Body of pancreas (tissue), 4 donors: ENCODE measurements at regions not wholly inside any gene's neighbourhood (a gene's known extent, or its start where the extent isn't known, plus 50 kb on each side); places are given as distances from the start of the nearest gene placed in this dataset.

Source experiments
- ATAC-seq: fragments of 150-250 bp; one replicate; pipeline ENCODE4 v1.9.1; 2016
- DNase-seq, 4 donors: peaks; one replicate each; pipeline ENCODE4 v3.0.0-alpha.2; 2019
- H3K27ac ChIP-seq, 4 donors: fragments of 200-600 bp; sonication (generic); 1 replicate in 3 of 4; 2 replicates in 1 of 4; pipeline versions ENCODE4 v1.5.1 to v1.6.1; 2016 to 2019; ENCODE audit warnings: mild to moderate bottlenecking in 1 of 4, mixed read lengths in 1 of 4, moderate library complexity in 1 of 4
- H3K27me3 ChIP-seq, 2 donors: fragments of 200-600 bp; sonication (generic); one replicate each; pipeline ENCODE4 v1.6.0; 2016; ENCODE audit warnings: mild to moderate bottlenecking in 1 of 2
- H3K36me3 ChIP-seq, 2 donors: fragments of 200-600 bp; sonication (generic); replicated peaks in 1 of 2; 2 replicates each; pipeline ENCODE4 v1.5.1; 2016; ENCODE audit warnings: low read depth in 2 of 2; ENCODE audit not compliant: insufficient read depth in 1 of 2
- H3K4me1 ChIP-seq: fragments of 200-600 bp; sonication (generic); one replicate; pipeline ENCODE4 v1.6.0; 2016
- H3K4me3 ChIP-seq, 2 donors: fragments of 200-600 bp; sonication (generic); 1 replicate in 1 of 2; 2 replicates in 1 of 2; pipeline ENCODE4 v1.5.1; 2016 to 2019
- H3K9me3 ChIP-seq, 3 donors: fragments of 200-600 bp; sonication (generic); 1 replicate in 2 of 3; 2 replicates in 1 of 3; pipeline ENCODE4 v1.5.1; 2016
- CTCF ChIP-seq, 7 experiments: fragments of 450-650 bp in 4 of 7; fragments of 200-600 bp in 3 of 7; sonication (generic) in 3 of 7; IDR thresholded peaks; one replicate each; pipeline ENCODE4 v1.5.1; 2016 to 2019; ENCODE audit warnings: antibody characterized with exemption in 7 of 7
- POLR2A ChIP-seq, 3 donors: fragments of 450-650 bp; IDR thresholded peaks; one replicate each; pipeline ENCODE4 v1.6.1; 2016; ENCODE audit warnings: antibody characterized with exemption in 3 of 3, mild to moderate bottlenecking in 2 of 3
- WGBS, 2 donors: methylation state at CpG; one replicate each; pipeline ENCODE4 v1.1.5; 2017; 5-methylcytosine and 5-hydroxymethylcytosine counted together
- intact Hi-C: fragments of 100-400 bp; cut with DNase I; formaldehyde crosslinking; loops from one replicate; pipeline ENCODE4 v1.15.1; 2023

- intact Hi-C loops = no loop called here
- WGBS, 2 donors = 23 to 25% methylated on average over 3 of the region's 3 CpGs
- Histone ChIP-seq H3K4me3 (no peak overlapping the region), H3K9me3 (no peaks in the 10 kb centered on the region), H3K36me3 (no peaks in the 10 kb centered on the region), H3K27ac (no peak overlapping the region), H3K4me1 (no peaks in the 10 kb centered on the region), H3K27me3 (no peaks in the 10 kb centered on the region)
- TF ChIP-seq CTCF (IDR thresholded peaks at IDR 0.05) (no peak), POLR2A (IDR thresholded peaks at IDR 0.05) (no peak)
- no peak for DNase-seq
- ATAC-seq = no peak
Observed at GRCh38 chr13:57353831-57354230, 186.8 kb downstream of the PRR20E start.

GRCh38 chr13:57375876-57376275 lies 208.9 kb downstream of the PRR20E start:
- H3K9me3 ChIP-seq = no peaks in the 10 kb centered on the region
- DNase-seq (no peak), ATAC-seq (no peak)
- TF ChIP-seq CTCF (IDR thresholded peaks at IDR 0.05) (no peak), POLR2A (IDR thresholded peaks at IDR 0.05) (no peak)
- no peak overlapping the region for H3K27ac ChIP-seq
- intact Hi-C loops = no loop called here
- no peaks in the 10 kb centered on the region for H3K4me1 ChIP-seq
- H3K36me3 ChIP-seq = no peaks in the 10 kb centered on the region
- no peaks in the 10 kb centered on the region for H3K27me3 ChIP-seq
- no peak overlapping the region for H3K4me3 ChIP-seq
- 37 to 55% methylated on average over 2 of the region's 2 CpGs for WGBS, 2 donors

GRCh38 chr13:57408312-57408711 lies 223.2 kb upstream of the PCDH17 start:
- Histone ChIP-seq H3K36me3 (no peaks in the 10 kb centered on the region), H3K27me3 (no peaks in the 10 kb centered on the region), H3K4me3 (no peak overlapping the region), H3K27ac (no peak overlapping the region), H3K9me3 (no peaks in the 10 kb centered on the region), H3K4me1 (no peaks in the 10 kb centered on the region)
- ATAC-seq (no peak), DNase-seq (no peak)
- 84 to 89% methylated on average over 2 of the region's 2 CpGs for WGBS, 2 donors
- intact Hi-C loops = no loop called here
- TF ChIP-seq POLR2A (IDR thresholded peaks at IDR 0.05) (no peak), CTCF (IDR thresholded peaks at IDR 0.05) (no peak)

GRCh38 chr13:57409121-57409520 lies 222.4 kb upstream of the PCDH17 start:
- no peaks in the 10 kb centered on the region for H3K27me3 ChIP-seq
- no peak for DNase-seq
- intact Hi-C loops = no loop called here
- no peak overlapping the region for H3K4me3 ChIP-seq
- no peaks in the 10 kb centered on the region for H3K9me3 ChIP-seq
- no peaks in the 10 kb centered on the region for H3K4me1 ChIP-seq
- no peaks in the 10 kb centered on the region for H3K36me3 ChIP-seq
- no peak overlapping the region for H3K27ac ChIP-seq
- TF ChIP-seq POLR2A (IDR thresholded peaks at IDR 0.05) = no peak
- no peak for TF ChIP-seq CTCF (IDR thresholded peaks at IDR 0.05)
- no peak for ATAC-seq

GRCh38 chr13:57409656-57410055 lies 221.9 kb upstream of the PCDH17 start:
- no peak overlapping the region for H3K27ac ChIP-seq
- H3K9me3 ChIP-seq = no peaks in the 10 kb centered on the region
- ATAC-seq = no peak
- intact Hi-C loops = no loop called here
- no peak overlapping the region for H3K4me3 ChIP-seq
- no peaks in the 10 kb centered on the region for H3K4me1 ChIP-seq
- no peak for DNase-seq
- no peaks in the 10 kb centered on the region for H3K27me3 ChIP-seq
- no peaks in the 10 kb centered on the region for H3K36me3 ChIP-seq
- TF ChIP-seq POLR2A (IDR thresholded peaks at IDR 0.05) (no peak), CTCF (IDR thresholded peaks at IDR 0.05) (no peak)
- WGBS, 2 donors = 100% methylated on average over 1 of the region's 1 CpG; no CpG with 5 or more reads in 1 of the 2 donors
